HCT116 (cell line): ENCODE measurements at regions not wholly inside any gene's neighbourhood (a gene's known extent, or its start where the extent isn't known, plus 50 kb on each side); places are given as distances from the start of the nearest gene placed in this dataset.

Source experiments
- EZH2phosphoT487 ChIP-seq: fragments of 200-600 bp; IDR thresholded peaks from 2 replicates; pipeline ENCODE4 v1.6.1; 2018; ENCODE audit warnings: antibody characterized with exemption, borderline replicate concordance
- FOSL1 ChIP-seq: IDR thresholded peaks from 2 replicates; pipeline ENCODE4 v1.6.1; 2012; ENCODE audit warnings: low read depth
- POLR2A ChIP-seq: IDR thresholded peaks from 2 replicates; pipeline ENCODE4 v1.7.0; 2011; ENCODE audit warnings: borderline replicate concordance; ENCODE audit not compliant: insufficient read depth, insufficient read length; ENCODE audit errors: extremely low read depth
- RAD21 ChIP-seq: IDR thresholded peaks from 2 replicates; pipeline ENCODE4 v1.6.1; 2012; ENCODE audit warnings: low read depth, mild to moderate bottlenecking
- SIN3A ChIP-seq: IDR thresholded peaks from 2 replicates; pipeline ENCODE4 v1.6.1; 2012; ENCODE audit warnings: low read depth
- TCF7L2 ChIP-seq: IDR thresholded peaks from 2 replicates; pipeline ENCODE4 v1.7.0; 2011; ENCODE audit warnings: borderline replicate concordance, inconsistent platforms; ENCODE audit not compliant: insufficient read depth, insufficient read length; ENCODE audit errors: extremely low read depth
- TF ChIP-seq, protein P1 (sequence below), 3 experiments: fragments of 200-600 bp in 1 of 3; sonication (generic) in 1 of 3; IDR thresholded peaks in 2 of 3; conservative IDR thresholded peaks in 1 of 3; 2 replicates each; pipeline ENCODE4 v1.5.1; 2012 to 2017; ENCODE audit warnings: low read depth in 2 of 3, low read length in 2 of 3, antibody characterized with exemption in 1 of 3, borderline replicate concordance in 1 of 3, control low read depth in 1 of 3, mild to moderate bottlenecking in 1 of 3, mixed read lengths in 1 of 3, mixed run types in 1 of 3, moderate library complexity in 1 of 3; ENCODE audit not compliant: insufficient read depth in 1 of 3
- TF ChIP-seq, protein P2 (sequence below): IDR thresholded peaks from 2 replicates; pipeline ENCODE4 v1.6.1; 2012

DNA sequence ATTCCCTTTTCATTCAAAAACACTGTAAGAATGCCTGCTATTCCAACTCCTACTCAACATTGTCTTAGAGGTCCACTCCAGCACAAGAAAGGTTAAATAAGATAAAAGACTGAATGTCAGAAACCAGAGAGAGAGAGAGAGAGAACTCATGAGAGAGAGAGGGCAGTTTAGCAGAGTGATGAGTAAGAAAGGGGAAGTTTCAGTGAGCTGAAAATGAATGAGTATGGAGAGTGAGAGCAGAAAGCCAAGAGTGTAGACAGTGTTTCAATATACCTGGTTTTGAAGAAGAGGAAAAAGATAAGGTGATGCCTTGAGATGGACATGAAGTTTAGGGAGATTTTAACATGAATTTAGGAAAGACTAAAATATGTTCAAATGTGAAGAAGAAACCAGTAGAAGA is 528.0 kb upstream of the SEMA6A start:
- no peak for TF ChIP-seq TCF7L2
- no peak for TF ChIP-seq POLR2A
- TF ChIP-seq, protein P1, sequence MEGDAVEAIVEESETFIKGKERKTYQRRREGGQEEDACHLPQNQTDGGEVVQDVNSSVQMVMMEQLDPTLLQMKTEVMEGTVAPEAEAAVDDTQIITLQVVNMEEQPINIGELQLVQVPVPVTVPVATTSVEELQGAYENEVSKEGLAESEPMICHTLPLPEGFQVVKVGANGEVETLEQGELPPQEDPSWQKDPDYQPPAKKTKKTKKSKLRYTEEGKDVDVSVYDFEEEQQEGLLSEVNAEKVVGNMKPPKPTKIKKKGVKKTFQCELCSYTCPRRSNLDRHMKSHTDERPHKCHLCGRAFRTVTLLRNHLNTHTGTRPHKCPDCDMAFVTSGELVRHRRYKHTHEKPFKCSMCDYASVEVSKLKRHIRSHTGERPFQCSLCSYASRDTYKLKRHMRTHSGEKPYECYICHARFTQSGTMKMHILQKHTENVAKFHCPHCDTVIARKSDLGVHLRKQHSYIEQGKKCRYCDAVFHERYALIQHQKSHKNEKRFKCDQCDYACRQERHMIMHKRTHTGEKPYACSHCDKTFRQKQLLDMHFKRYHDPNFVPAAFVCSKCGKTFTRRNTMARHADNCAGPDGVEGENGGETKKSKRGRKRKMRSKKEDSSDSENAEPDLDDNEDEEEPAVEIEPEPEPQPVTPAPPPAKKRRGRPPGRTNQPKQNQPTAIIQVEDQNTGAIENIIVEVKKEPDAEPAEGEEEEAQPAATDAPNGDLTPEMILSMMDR (IDR thresholded peaks at IDR 0.05 in 2 of 3, conservative IDR thresholded peaks at IDR 0.05 in 1 of 3; ENCODE audit: borderline replicate concordance in 1 of 3, insufficient read depth in 1 of 3, low read depth in 2 of 3, low read length in 2 of 3), result no peak
- no peak for TF ChIP-seq EZH2phosphoT487
- TF ChIP-seq SIN3A, result no peak
- TF ChIP-seq RAD21, result no peak
- TF ChIP-seq FOSL1, result no peak
- TF ChIP-seq, protein P2, sequence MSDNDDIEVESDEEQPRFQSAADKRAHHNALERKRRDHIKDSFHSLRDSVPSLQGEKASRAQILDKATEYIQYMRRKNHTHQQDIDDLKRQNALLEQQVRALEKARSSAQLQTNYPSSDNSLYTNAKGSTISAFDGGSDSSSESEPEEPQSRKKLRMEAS, result no peak
